ENCODE measurements at regions not wholly inside any gene's neighbourhood (a gene's known extent, or its start where the extent isn't known, plus 50 kb on each side); places are given as distances from the start of the nearest gene placed in this dataset.

- Histone ChIP-seq H3K4me3 (no peak overlapping the region), H3K27ac (no peak overlapping the region), H3K36me3 (replicated peaks in 1 of 2) (no peaks in the 10 kb centered on the region), H3K4me1 (replicated peaks in 1 of 2) (no peaks in the 10 kb centered on the region), H3K9me3 (replicated peaks in 1 of 3) (no peaks in the 10 kb centered on the region), H3K27me3 (no peaks in the 10 kb centered on the region)
- intact Hi-C loops (cut with DNase I), result no loop called here
- no peak for DNase-seq
- TF ChIP-seq, protein P1, sequence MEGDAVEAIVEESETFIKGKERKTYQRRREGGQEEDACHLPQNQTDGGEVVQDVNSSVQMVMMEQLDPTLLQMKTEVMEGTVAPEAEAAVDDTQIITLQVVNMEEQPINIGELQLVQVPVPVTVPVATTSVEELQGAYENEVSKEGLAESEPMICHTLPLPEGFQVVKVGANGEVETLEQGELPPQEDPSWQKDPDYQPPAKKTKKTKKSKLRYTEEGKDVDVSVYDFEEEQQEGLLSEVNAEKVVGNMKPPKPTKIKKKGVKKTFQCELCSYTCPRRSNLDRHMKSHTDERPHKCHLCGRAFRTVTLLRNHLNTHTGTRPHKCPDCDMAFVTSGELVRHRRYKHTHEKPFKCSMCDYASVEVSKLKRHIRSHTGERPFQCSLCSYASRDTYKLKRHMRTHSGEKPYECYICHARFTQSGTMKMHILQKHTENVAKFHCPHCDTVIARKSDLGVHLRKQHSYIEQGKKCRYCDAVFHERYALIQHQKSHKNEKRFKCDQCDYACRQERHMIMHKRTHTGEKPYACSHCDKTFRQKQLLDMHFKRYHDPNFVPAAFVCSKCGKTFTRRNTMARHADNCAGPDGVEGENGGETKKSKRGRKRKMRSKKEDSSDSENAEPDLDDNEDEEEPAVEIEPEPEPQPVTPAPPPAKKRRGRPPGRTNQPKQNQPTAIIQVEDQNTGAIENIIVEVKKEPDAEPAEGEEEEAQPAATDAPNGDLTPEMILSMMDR (IDR thresholded peaks at IDR 0.05), result no peak
- TF ChIP-seq POLR2A (IDR thresholded peaks at IDR 0.05), result no peak
- 88 to 95% (median 90%) methylated on average over 3 of the region's 3 CpGs for WGBS, 4 donors
Observed at GRCh38 chr13:103243495-103243894, 177.3 kb upstream of the SLC10A2 start.

GRCh38 chr13:103238441-103238840, 172.2 kb upstream of the SLC10A2 start:
- WGBS, 4 donors, result 51 to 69% (median 66%) methylated on average over 2 of the region's 2 CpGs
- no peaks in the 10 kb centered on the region for H3K27me3 ChIP-seq
- no peak overlapping the region for H3K27ac ChIP-seq
- H3K36me3 ChIP-seq (replicated peaks in 1 of 2), result no peaks in the 10 kb centered on the region
- intact Hi-C loops (cut with DNase I), result no loop called here
- no peak for DNase-seq
- no peak for TF ChIP-seq POLR2A (IDR thresholded peaks at IDR 0.05)
- TF ChIP-seq, protein P1 (IDR thresholded peaks at IDR 0.05), result no peak
- H3K9me3 ChIP-seq (replicated peaks in 1 of 3), result no peaks in the 10 kb centered on the region
- no peaks in the 10 kb centered on the region for H3K4me1 ChIP-seq (replicated peaks in 1 of 2)
- H3K4me3 ChIP-seq, result no peak overlapping the region

DNA sequence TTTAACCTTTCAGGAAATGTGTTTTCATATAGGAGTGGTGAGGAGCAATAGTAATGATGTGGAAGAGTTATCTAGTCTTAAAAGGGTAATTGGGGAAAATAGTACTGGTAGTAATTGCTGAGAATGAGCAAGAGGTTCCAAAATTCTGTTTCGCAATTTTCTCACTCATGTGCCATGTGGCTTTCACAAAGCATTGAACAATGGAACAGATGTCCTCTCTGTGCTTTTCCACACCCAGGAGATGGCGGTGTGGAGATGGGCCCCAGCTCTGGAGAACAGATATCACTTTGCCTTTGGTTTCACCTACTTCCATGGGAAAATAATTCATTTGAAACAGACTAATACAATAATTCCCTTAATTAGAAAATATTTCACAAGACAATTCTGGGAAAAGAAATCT, 170.0 kb upstream of the SLC10A2 start:
- intact Hi-C loops (cut with DNase I), result no loop called here
- no peaks in the 10 kb centered on the region for H3K9me3 ChIP-seq (replicated peaks in 1 of 3)
- WGBS, 4 donors, result 86 to 98% (median 96%) methylated on average over 2 of the region's 2 CpGs
- DNase-seq, result no peak
- H3K36me3 ChIP-seq (replicated peaks in 1 of 2), result no peaks in the 10 kb centered on the region
- H3K4me1 ChIP-seq (replicated peaks in 1 of 2), result no peaks in the 10 kb centered on the region
- H3K27ac ChIP-seq, result no peak overlapping the region
- no peak overlapping the region for H3K4me3 ChIP-seq
- no peaks in the 10 kb centered on the region for H3K27me3 ChIP-seq
- TF ChIP-seq, protein P1 (IDR thresholded peaks at IDR 0.05), result no peak
- no peak for TF ChIP-seq POLR2A (IDR thresholded peaks at IDR 0.05)

- Histone ChIP-seq H3K4me3 (no peak overlapping the region), H3K4me1 (replicated peaks in 1 of 2) (no peaks in the 10 kb centered on the region), H3K27me3 (no peaks in the 10 kb centered on the region), H3K36me3 (replicated peaks in 1 of 2) (no peaks in the 10 kb centered on the region), H3K9me3 (replicated peaks in 1 of 3) (no peaks in the 10 kb centered on the region), H3K27ac (no peak overlapping the region)
- intact Hi-C loops (cut with DNase I), result no loop called here
- no peak for DNase-seq
- TF ChIP-seq, protein P1 (IDR thresholded peaks at IDR 0.05), result no peak
- no peak for TF ChIP-seq POLR2A (IDR thresholded peaks at IDR 0.05)
- WGBS, 4 donors, result 65 to 81% (median 71%) methylated on average over 1 of the region's 1 CpG
Observed at GRCh38 chr13:103229674-103230073, 163.5 kb upstream of the SLC10A2 start.
